Osteoblast (primary cell): ENCODE measurements at regions not wholly inside any gene's neighbourhood (a gene's known extent, or its start where the extent isn't known, plus 50 kb on each side); places are given as distances from the start of the nearest gene placed in this dataset.

Experiments
- DNase-seq: peaks from one replicate; pipeline ENCODE4 v3.0.0; 2011; ENCODE audit warnings: low spot score, mixed read lengths; ENCODE audit not compliant: insufficient read length; ENCODE audit errors: missing footprints
- H2AFZ ChIP-seq: 2 replicates; pipeline ENCODE4 v1.6.0; 2011; ENCODE audit warnings: mild to moderate bottlenecking, low read length
- H3K27ac ChIP-seq: 2 replicates; pipeline ENCODE4 v1.5.1; 2011; ENCODE audit warnings: mild to moderate bottlenecking, low read depth, low read length, moderate library complexity
- H3K27me3 ChIP-seq: 2 replicates; pipeline ENCODE4 v1.6.0; 2012; ENCODE audit warnings: mild to moderate bottlenecking, control low read depth, inconsistent platforms, low read length, moderate library complexity; ENCODE audit not compliant: insufficient read depth
- H3K36me3 ChIP-seq: 2 replicates; pipeline ENCODE4 v1.5.1; 2011; ENCODE audit warnings: mild to moderate bottlenecking, low read length, control low read depth, moderate library complexity; ENCODE audit not compliant: insufficient read depth
- H3K4me1 ChIP-seq: 2 replicates; pipeline ENCODE4 v1.5.1; 2011; ENCODE audit warnings: mild to moderate bottlenecking, low read length, control low read depth, moderate library complexity; ENCODE audit not compliant: insufficient read depth
- H3K4me2 ChIP-seq: 2 replicates; pipeline ENCODE4 v1.6.0; 2011; ENCODE audit warnings: mild to moderate bottlenecking, low read length; ENCODE audit not compliant: insufficient read depth
- H3K4me3 ChIP-seq: fragments of 200-600 bp; sonication (generic); 3 replicates; pipeline ENCODE4 v1.5.1; 2012; ENCODE audit warnings: mild to moderate bottlenecking, low read length, inconsistent platforms; ENCODE audit not compliant: insufficient read depth
- H3K79me2 ChIP-seq: 2 replicates; pipeline ENCODE4 v1.6.0; 2012; ENCODE audit warnings: mild to moderate bottlenecking, low read length, control low read depth, inconsistent platforms; ENCODE audit not compliant: insufficient read depth
- H3K9me3 ChIP-seq: 2 replicates; pipeline ENCODE4 v1.5.1; 2011; ENCODE audit warnings: low read depth, low read length, control low read depth
- H4K20me1 ChIP-seq: 2 replicates; pipeline ENCODE4 v1.6.0; 2012; ENCODE audit warnings: mild to moderate bottlenecking, low read length, control low read depth; ENCODE audit not compliant: insufficient read depth
- CTCF ChIP-seq: IDR thresholded peaks from 2 replicates; pipeline ENCODE4 v1.5.1; 2011; ENCODE audit warnings: mild to moderate bottlenecking, low read depth, low read length, moderate library complexity; ENCODE audit errors: extremely low read depth

DNA sequence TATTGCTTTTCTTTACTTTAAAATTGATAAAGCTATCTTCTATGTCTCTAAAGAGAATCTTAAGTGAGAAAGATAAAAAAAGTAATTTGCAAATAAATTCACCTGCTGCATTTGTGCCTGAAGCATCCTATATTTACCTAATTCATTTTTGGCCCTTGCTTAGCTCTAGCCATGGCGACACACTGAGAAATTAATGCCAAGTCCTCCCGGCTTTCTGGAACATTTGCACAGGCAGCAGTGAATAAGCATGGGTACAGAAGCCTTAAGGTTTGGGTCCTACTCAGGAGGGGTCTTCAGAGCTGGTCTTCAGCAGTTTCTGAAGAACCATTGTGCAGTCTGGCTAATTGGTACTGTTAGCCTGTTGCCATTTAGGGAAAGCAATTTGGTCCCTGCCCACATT, 73.9 kb upstream of the ZEB2 start:
- TF ChIP-seq CTCF: no peak
- Histone ChIP-seq H3K4me1 (peaks cover 5% of the 10 kb centered on the region), H3K4me3 (no peak overlapping the region), H3K9me3 (no peaks in the 10 kb centered on the region), H4K20me1 (no peaks in the 10 kb centered on the region), H3K36me3 (no peaks in the 10 kb centered on the region), H2AFZ (no peak overlapping the region), H3K4me2 (no peak overlapping the region), H3K27ac (no peak overlapping the region), H3K79me2 (no peaks in the 10 kb centered on the region), H3K27me3 (no peaks in the 10 kb centered on the region)
- DNase-seq: no peak

DNA sequence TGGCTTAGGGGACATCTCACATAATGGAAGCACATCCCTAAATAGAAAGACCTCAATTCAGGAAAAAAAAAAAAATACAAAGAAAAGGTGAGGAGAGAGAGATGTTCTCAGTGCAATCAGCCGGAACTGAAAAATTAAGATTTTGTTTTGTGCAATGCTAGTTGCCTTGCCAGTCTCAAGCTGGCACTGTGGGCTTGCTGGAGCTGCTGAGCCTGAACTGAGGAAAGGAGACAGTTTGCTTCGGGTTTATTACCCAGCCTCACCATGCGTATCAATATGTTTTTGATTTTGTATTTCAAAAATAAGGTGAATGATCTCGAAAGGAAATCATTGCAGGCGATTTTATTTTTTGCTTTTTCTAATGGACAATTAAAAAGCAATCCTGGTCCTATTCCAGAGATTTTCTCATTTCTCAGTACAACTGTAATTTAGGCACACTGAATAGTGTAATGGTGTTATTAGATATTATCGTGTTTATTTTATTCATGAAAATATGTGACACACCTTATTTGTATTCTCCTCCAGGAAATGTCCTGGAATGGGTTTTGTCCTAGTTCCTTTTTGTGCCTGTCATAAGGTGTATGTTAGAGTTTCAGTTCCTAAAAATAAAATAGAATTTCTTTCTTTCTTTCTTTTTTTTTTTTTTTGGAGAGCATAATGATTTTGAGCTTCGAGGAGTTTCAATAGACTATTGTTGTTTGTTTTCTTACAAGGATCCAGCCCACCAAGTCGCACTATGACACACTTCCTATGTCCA, 72.8 kb upstream of the ZEB2 start:
- Histone ChIP-seq H3K9me3 (no peaks in the 10 kb centered on the region), H3K27ac (no peak overlapping the region), H3K4me1 (peaks cover 5% of the 10 kb centered on the region), H3K27me3 (no peaks in the 10 kb centered on the region), H3K36me3 (no peaks in the 10 kb centered on the region), H3K4me3 (no peak overlapping the region), H2AFZ (no peak overlapping the region), H4K20me1 (no peaks in the 10 kb centered on the region), H3K4me2 (no peak overlapping the region), H3K79me2 (no peaks in the 10 kb centered on the region)
- no peak for TF ChIP-seq CTCF
- DNase-seq: no peak

DNA sequence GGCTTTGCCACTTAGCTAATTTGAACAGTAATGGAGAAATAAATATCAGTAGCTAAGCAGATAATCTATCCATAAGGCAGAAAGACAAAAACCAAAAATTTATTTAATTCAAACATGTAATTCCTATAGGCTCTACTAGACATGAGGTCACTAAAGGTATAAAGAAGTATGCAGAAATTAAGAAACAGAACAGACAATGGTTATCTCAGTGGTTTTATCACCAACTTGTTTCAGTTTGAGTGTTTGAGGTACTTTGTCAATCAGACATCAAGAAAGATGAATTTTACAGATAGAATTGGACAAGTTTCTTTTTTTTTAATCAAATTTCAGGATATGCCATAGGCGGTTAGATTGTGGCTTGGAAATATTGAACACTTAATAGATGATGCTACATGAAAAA, 67.4 kb upstream of the ZEB2 start:
- H3K36me3 ChIP-seq: no peaks in the 10 kb centered on the region
- no peaks in the 10 kb centered on the region for H3K79me2 ChIP-seq
- no peak overlapping the region for H2AFZ ChIP-seq
- no peaks in the 10 kb centered on the region for H3K27me3 ChIP-seq
- H3K4me1 ChIP-seq: peaks cover 13% of the 10 kb centered on the region
- no peak for DNase-seq
- no peak overlapping the region for H3K27ac ChIP-seq
- H3K9me3 ChIP-seq: no peaks in the 10 kb centered on the region
- H3K4me2 ChIP-seq: no peak overlapping the region
- H4K20me1 ChIP-seq: no peaks in the 10 kb centered on the region
- no peak for TF ChIP-seq CTCF
- no peak overlapping the region for H3K4me3 ChIP-seq

DNA sequence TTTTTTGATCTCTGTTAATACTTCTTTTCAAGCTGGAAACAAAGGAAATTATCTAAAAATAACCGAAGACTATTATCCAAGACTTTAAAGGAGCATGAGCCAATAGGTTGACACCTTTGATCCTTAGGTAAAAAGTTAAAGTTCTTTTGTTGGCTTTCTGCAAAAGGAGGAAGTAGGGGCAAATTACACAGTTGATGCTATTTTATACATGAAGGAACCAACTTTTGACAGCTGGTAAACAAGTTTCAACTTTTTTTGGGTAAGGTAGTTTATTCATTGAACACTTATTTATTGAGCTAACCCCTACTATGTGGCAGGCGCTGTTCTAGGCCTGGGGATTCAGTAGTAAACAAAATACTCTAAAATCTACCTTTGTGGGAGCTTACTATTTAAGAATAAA, 66.6 kb upstream of the ZEB2 start:
- H3K9me3 ChIP-seq: no peaks in the 10 kb centered on the region
- no peak overlapping the region for H3K4me2 ChIP-seq
- H3K4me1 ChIP-seq: peaks cover 13% of the 10 kb centered on the region
- H3K79me2 ChIP-seq: no peaks in the 10 kb centered on the region
- no peak for DNase-seq
- TF ChIP-seq CTCF: no peak
- H4K20me1 ChIP-seq: no peaks in the 10 kb centered on the region
- H3K36me3 ChIP-seq: no peaks in the 10 kb centered on the region
- H2AFZ ChIP-seq: no peak overlapping the region
- H3K27ac ChIP-seq: no peak overlapping the region
- H3K4me3 ChIP-seq: no peak overlapping the region
- no peaks in the 10 kb centered on the region for H3K27me3 ChIP-seq
